ES-I3 (cell line): ENCODE measurements at regions not wholly inside any gene's neighbourhood (a gene's known extent, or its start where the extent isn't known, plus 50 kb on each side); places are given as distances from the start of the nearest gene placed in this dataset.
"Not testable (repeated sequence)": the region's sequence is repeated elsewhere in the genome, so short reads cannot be mapped to it uniquely, and the experiment has no call there.

ENCODE experiments used
- H3K36me3 ChIP-seq: 2 replicates; pipeline ENCODE4 v1.6.1; 2013; ENCODE audit warnings: mild to moderate bottlenecking, low read length, control low read depth, moderate library complexity; ENCODE audit not compliant: insufficient read depth
- H3K4me1 ChIP-seq: 2 replicates; pipeline ENCODE4 v1.6.1; 2013; ENCODE audit warnings: mild to moderate bottlenecking, control low read depth, low read length; ENCODE audit not compliant: insufficient read depth
- H3K9ac ChIP-seq: 2 replicates; pipeline ENCODE4 v1.6.1; 2013; ENCODE audit warnings: low read depth, mild to moderate bottlenecking, low read length, moderate library complexity
- H3K9me3 ChIP-seq: 2 replicates; pipeline ENCODE4 v1.6.1; 2013; ENCODE audit warnings: mild to moderate bottlenecking, low read length, moderate library complexity; ENCODE audit not compliant: control insufficient read depth, insufficient read depth

DNA sequence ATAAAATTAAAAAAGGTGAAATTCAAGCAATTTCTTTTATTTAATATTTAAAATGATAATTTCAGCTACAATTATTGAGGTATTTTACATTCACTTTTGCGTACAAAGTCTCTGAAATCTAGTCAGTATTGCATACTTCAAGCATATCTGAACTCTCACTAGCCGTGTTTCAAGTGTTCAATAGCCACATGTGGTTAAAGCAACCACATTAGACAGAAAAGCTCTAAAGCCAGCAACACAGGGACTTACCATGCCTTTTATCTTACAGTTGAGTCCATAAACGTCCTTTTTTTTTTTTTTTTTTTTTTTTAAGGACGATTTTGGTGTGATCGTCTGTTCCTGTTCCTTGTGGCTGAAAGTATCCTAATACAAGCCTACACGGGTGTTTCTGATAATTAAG, 257.0 kb upstream of the RGMA start:
- no peak overlapping the region for H3K9ac ChIP-seq
- no peaks in the 10 kb centered on the region for H3K36me3 ChIP-seq
- no peaks in the 10 kb centered on the region for H3K4me1 ChIP-seq
- no peaks in the 10 kb centered on the region for H3K9me3 ChIP-seq

DNA sequence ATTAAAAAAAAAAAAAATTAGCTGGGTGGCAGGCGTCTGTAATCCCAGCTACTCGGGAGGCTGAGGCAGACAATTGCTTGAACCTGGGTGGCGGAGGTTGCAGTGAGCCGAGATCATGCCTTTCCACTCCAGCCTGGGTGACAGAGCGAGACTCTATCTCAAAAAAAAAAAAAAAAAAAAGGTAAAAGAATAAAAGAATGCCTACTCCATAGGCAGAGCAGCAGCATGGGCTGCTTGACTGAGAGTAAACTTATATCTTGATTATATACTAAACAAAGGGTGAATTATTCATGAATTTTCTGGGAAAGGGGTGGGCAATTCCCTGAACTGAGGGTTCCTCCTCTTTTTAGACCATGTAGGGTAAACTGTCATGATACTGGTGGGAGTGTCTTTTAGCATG, 254.4 kb upstream of the RGMA start:
- H3K4me1 ChIP-seq, H3K9ac ChIP-seq, H3K36me3 ChIP-seq, H3K9me3 ChIP-seq: not testable (repeated sequence)

DNA sequence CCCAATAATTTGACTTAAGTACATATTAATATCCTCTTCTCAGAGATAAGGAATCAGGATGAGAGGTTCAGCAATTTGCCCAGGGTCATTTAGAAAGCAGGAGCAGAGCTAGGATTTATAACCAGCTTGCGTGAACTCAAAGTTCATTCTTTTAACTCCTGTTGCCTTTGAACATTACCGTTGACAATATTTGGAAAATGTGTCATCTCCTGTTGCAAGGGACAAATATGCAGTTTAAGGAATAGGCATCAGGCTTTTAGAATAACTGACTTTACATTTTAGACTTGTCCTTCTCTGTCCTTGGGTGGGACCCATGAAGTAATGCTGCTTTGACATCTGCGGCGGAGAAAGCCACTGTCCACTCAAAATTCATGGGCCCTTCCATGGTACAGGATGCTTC, 252.2 kb upstream of the RGMA start:
- no peaks in the 10 kb centered on the region for H3K36me3 ChIP-seq
- H3K9ac ChIP-seq = no peak overlapping the region
- no peaks in the 10 kb centered on the region for H3K9me3 ChIP-seq
- H3K4me1 ChIP-seq = no peaks in the 10 kb centered on the region

DNA sequence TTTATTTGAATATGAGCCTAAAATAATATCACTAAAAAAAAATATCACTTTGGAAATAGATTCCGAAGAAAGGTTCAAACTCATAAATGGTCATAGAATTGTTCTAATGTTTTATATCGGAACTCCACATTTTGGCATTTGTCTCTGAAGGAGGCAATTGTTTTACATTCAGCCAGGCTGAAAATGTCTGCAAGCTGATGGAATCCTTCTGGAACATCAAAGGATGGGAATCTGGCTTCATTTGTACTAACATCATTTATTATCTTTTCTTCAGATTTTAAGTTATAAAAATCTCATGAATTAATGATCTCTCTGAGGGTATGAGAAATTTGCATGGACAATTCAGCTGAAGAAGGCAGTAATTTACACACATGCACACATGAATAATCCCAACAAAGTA, 251.4 kb upstream of the RGMA start:
- Histone ChIP-seq H3K9me3 (no peaks in the 10 kb centered on the region), H3K4me1 (no peaks in the 10 kb centered on the region), H3K9ac (no peak overlapping the region), H3K36me3 (no peaks in the 10 kb centered on the region)

DNA sequence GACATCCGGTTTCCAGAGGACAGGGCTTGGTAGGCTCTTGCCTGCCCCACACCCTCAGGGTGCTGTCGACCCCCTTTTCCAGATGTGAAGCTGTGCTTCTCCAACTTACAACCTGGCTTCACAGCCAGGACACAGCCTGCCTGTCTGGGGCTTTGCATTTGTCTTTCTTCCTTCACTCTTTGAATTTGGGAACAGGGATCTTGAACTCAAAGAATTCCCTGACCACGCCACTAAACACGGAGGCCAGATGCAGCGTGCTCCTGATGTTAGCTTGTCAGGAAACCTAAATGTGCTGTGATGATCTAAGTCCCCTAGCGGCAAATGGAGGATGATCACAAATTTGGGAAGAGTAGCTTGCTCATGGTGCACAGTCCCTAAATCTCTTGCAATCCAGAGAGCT, 244.8 kb upstream of the RGMA start:
- Histone ChIP-seq H3K9ac (no peak overlapping the region; the same call in 1 of the 2 replicates), H3K9me3 (0 out of 2 replicates have a peak, but pooled peaks cover 4% of the 10 kb centered on the region), H3K4me1 (peaks cover 15% of the 10 kb centered on the region), H3K36me3 (no peaks in the 10 kb centered on the region)

DNA sequence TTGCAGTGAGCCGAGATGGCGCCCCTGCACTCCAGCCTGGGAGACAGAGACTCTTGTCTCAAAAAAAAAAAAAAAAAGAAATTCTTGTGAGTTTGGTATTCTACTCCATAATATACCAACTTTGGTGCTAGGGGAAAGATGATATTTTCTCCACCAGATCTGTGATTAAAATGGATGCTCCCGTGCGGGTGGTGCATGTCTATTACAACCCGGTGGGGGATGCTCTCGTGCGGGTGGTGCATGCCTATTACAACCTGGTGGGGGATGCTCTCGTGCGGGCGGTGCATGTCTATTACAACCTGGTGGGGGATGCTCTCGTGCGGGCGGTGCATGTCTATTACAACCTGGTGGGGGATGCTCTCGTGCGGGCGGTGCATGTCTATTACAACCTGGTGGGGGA, 244.1 kb upstream of the RGMA start:
- not testable (repeated sequence) for H3K36me3 ChIP-seq, H3K9me3 ChIP-seq, H3K9ac ChIP-seq
- peaks cover 16% of the 10 kb centered on the region for H3K4me1 ChIP-seq

DNA sequence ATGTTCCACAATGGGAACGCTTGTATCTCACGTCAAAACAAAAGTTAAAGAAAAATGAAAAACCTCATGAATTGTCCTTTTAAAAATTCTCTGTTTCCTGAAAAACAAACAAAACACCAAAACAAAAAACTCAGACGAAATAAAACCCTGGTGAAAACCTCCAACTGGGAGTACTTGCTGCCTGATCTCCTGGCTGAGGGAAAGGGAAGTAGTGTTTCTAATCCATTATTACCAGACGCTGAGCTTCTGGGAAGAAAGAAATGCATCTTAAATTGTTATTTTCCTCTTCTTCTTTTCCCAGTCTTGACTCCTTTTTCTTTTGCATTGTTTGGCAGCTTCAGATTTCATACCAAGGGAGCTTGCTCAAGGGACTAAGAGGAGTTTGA, 243.2 kb upstream of the RGMA start:
- Histone ChIP-seq H3K4me1 (peaks cover 24% of the 10 kb centered on the region), H3K36me3 (no peaks in the 10 kb centered on the region), H3K9ac (peak overlapping the region; percentile 21; the same call in 1 of the 2 replicates), H3K9me3 (0 out of 2 replicates have a peak, but pooled peaks cover 4% of the 10 kb centered on the region)

DNA sequence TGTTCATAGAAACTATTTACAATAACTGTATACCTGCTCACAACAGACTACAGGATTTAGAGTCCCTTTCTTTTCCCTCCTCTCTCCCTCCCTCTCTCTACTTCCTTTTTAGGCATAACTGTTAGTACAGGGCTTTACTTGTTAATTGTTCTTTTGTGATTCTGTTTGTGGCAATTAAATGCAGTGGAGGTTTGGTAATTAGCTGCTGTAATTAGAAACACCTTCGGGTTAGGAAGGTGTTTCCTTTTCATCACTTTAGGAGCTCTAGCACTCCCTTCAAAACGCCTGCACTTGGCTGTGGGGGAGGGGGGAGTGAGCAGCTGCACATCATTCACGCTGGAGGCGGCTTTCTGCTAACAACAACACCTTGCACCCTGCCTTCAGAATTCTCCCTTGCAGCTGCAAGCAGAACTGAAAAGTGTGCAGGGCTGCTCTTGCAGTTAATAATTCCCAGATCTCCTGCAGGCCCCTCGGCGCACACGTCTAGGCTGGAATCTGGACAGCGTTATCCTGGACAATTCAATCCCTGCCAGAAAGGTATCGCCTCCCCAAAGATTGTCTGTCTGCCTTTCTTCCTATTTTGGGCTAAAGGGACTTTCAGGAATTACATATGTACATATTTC, 242.6 kb upstream of the RGMA start:
- no peaks in the 10 kb centered on the region for H3K36me3 ChIP-seq
- 0 out of 2 replicates have a peak, but pooled peaks cover 4% of the 10 kb centered on the region for H3K9me3 ChIP-seq
- peaks cover 26% of the 10 kb centered on the region for H3K4me1 ChIP-seq
- H3K9ac ChIP-seq = peak overlapping the region; percentile 21; the same call in 1 of the 2 replicates

DNA sequence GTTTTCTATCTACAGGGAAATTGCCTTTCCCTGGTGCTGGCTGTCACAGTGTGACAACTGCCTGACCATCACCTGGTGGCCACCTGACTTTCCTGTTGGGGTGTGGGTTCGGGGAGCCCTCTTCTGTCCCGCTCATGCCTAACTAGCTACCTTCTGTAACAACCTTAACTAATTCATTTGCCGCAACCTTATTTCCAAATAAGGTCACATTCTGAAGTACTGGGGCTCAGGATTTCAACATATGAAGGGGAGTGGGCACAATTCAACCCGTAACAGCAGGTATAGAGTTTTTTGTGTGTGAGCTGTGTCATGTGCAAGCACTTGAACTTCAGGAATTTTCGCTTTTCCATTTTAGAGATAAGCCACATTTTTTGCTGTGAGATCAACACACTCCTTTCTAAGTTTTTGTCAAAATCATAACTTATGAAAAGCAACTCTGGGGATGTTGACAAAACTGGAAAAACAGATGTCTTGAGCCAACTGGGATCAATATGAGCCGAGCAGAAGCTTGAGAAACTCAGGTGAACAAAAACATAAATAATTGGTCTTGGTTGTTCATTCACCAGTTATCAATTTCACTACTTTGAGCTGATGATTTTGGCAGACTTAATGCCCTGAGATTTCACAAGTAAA, 242.0 kb upstream of the RGMA start:
- H3K4me1 ChIP-seq = peaks cover 26% of the 10 kb centered on the region
- no peaks in the 10 kb centered on the region for H3K36me3 ChIP-seq
- 0 out of 2 replicates have a peak, but pooled peaks cover 4% of the 10 kb centered on the region for H3K9me3 ChIP-seq
- H3K9ac ChIP-seq = no peak overlapping the region

DNA sequence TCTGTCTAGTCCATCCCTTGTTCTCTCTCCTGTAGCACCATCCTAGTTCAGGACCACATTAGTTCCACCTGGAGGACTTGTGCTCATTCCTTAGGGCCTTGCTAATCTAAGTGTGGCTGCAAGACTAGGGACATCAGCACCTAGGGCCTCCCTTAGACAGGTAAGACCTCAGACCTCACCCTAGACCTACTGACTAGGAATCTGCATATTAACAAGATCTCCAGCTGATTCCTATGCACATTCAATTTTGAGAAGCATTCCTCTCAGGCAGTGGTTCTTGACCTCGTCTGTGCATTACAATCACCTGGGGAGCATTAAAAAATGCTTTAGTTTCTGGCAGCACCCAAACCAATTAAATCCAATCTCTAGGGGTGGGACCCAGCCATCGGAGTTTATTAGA, 238.4 kb upstream of the RGMA start:
- Histone ChIP-seq H3K4me1 (peaks cover 22% of the 10 kb centered on the region), H3K36me3 (no peaks in the 10 kb centered on the region), H3K9me3 (0 out of 2 replicates have a peak, but pooled peaks cover 4% of the 10 kb centered on the region), H3K9ac (no peak overlapping the region)

DNA sequence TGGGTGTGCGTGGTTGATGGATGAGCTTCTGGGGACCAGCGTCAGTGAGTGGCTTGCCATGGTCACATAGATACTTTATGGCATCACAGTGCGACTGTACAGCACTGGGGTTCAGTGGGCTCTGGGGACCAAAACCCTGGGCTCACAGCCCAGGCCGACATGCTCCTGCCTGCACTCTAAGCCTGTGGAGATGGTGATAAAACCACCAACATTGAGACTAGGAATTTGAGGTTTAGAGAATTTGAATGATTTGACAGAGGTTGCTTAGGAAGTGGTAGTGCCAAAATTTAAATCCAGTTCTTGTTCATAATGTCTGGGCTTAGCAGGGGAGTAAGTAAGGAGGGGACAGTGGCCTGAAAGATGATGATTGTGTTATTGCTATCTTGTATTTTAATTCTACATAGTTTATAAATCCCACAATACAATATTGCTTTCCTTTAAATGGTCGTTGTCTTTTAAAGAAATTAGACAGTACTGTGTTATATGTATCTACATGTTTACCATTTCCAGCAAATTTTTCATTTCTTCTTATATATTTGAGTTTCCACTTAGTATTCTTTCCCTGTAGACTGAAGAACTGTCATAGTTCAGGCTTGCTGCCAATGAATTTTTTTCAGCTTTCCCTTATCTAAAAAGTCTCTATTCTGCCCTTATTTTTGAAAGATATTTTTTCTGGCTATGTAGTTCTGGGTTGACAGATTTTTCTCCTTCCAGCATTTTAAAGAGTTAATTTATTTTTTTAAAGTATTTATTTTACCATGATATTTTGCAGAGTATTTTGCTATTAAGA, 235.4 kb upstream of the RGMA start:
- Histone ChIP-seq H3K9ac (no peak overlapping the region), H3K9me3 (no peaks in the 10 kb centered on the region), H3K36me3 (no peaks in the 10 kb centered on the region)

DNA sequence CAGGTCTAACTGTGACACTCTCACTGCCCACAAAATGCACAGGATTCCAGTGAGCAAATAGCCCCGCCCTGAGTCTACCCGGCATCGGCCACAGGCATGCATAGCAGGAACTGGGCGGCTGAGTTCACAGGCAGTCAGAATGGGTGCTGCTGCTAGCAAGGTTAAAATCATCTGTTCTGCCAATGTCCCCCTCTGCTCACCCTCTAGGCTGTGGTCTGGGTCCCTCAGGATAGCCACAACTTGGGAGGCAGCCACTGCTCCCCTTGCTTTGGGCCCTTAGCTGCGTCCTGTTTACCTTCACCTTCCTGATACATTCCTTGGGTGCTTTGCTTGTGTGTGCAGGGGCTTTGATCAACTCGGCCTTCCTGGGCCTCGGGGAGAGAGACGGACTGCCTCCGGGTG, 232.9 kb upstream of the RGMA start:
- H3K36me3 ChIP-seq = no peaks in the 10 kb centered on the region
- H3K4me1 ChIP-seq = no peaks in the 10 kb centered on the region
- no peak overlapping the region for H3K9ac ChIP-seq
- no peaks in the 10 kb centered on the region for H3K9me3 ChIP-seq

More for the DNA sequence above, 235.4 kb upstream of the RGMA start:
- H3K4me1 ChIP-seq = peaks cover 11% of the 10 kb centered on the region

DNA sequence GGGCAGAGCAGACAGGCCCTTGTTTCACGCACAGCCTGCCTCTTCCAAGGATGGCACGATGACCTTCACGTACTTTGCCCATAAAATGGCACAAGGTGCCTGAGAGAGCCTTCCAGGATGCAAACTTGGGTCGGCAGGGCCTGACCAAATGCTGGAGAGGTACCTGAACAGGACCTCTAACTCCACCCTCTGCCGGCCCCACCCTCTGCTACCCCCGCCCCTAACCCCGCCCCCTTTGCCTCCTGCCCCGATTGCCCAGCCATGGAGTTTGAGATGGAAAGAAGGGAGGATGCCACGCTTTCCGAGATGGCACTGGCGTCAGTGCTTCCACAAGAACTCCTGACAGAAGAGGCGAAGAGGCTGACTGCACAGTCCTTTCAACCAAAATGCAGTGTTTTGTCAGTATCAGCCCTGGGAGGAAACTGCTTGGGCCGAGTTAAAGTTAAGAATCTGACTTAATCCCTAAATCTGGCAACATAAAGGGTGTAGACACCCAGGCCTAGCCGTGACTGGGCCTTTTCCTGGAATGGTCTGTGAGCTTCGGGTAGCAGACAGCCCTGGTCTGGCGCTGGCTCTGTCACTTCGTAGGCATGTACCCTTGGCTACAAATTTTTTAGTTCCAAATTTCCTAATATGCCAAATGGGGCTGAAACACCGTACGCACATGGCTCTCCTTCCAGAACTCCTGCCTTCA, 230.3 kb upstream of the RGMA start:
- no peaks in the 10 kb centered on the region for H3K36me3 ChIP-seq
- H3K9me3 ChIP-seq = no peaks in the 10 kb centered on the region
- no peak overlapping the region for H3K9ac ChIP-seq
- H3K4me1 ChIP-seq = no peaks in the 10 kb centered on the region

DNA sequence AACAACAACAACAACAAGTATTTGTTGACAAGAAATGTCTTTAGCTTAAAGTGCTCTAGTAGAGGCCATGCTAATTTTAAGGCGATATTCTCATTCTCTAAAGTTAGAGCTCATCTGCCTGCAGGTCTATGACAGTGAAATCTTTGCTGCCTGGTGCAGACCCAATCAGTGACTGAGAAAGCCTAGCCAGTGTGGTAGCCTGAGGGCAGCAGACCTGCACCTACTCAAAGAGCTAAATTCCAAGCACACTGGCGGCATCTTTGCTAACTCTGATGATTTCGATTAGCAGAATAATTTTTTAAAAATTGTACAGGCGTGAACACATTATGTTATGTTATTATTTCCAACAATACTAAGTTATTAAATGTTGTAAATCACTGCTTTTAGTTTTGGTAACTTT, 228.8 kb upstream of the RGMA start:
- H3K36me3 ChIP-seq = no peaks in the 10 kb centered on the region
- no peaks in the 10 kb centered on the region for H3K4me1 ChIP-seq
- no peaks in the 10 kb centered on the region for H3K9me3 ChIP-seq
- no peak overlapping the region for H3K9ac ChIP-seq
